IMR-90 (cell line): ENCODE measurements at regions not wholly inside any gene's neighbourhood (a gene's known extent, or its start where the extent isn't known, plus 50 kb on each side); places are given as distances from the start of the nearest gene placed in this dataset.

ENCODE experiments used
- ATAC-seq: fragments of 200-7000 bp; cut with Tn5 transposase; 2 replicates; pipeline ENCODE4 v1.9.1; 2020; ENCODE audit warnings: low read depth, mild to moderate bottlenecking, moderate library complexity
- BruUV-seq: library from RNA; stranded (reverse); fragments of 400-500 nt; replicated peaks from 2 replicates; lab custom pipeline; 2021; lab: Mats Ljungman, UMichigan
- CTCF ChIA-PET: fragments of 300-600 bp; formaldehyde crosslinking; extraction: SDS; loops from one replicate; lab custom pipeline; 2021; ENCODE audit warnings: antibody characterized with exemption; lab: Yijun Ruan, JAX
- POLR2A ChIA-PET: fragments of 300-600 bp; sonication (Branson Sonifier 250); formaldehyde crosslinking; loops from one replicate; lab custom pipeline; 2022; ENCODE audit warnings: antibody characterized with exemption; ENCODE audit not compliant: unreplicated experiment; lab: Charles Lee
- DNase-seq: peaks from one replicate; pipeline ENCODE4 v3.0.0; 2013
- H2AFZ ChIP-seq: replicated peaks from 2 replicates; pipeline ENCODE3; 2013; ENCODE audit warnings: low read length, mild to moderate bottlenecking; ENCODE audit not compliant: poor library complexity
- H2AK5ac ChIP-seq: 2 replicates; pipeline ENCODE4 v1.6.1; 2013; ENCODE audit warnings: low read depth, low read length, inconsistent platforms
- H2AK9ac ChIP-seq: replicated peaks from 2 replicates; pipeline ENCODE3; 2013; ENCODE audit warnings: mild to moderate bottlenecking, low read depth, low read length, moderate library complexity; ENCODE audit not compliant: poor library complexity
- H2BK120ac ChIP-seq: 2 replicates; pipeline ENCODE4 v1.6.1; 2013; ENCODE audit warnings: low read depth, low read length, inconsistent platforms
- H2BK15ac ChIP-seq: 3 replicates; pipeline ENCODE4 v1.6.1; 2013; ENCODE audit warnings: low read depth, low read length, inconsistent platforms
- H2BK20ac ChIP-seq: 2 replicates; pipeline ENCODE4 v1.6.1; 2013; ENCODE audit warnings: low read depth, mild to moderate bottlenecking, inconsistent platforms, low read length, moderate library complexity
- H2BK5ac ChIP-seq: 2 replicates; pipeline ENCODE4 v1.6.1; 2013; ENCODE audit warnings: mild to moderate bottlenecking, low read depth, low read length, inconsistent platforms; ENCODE audit not compliant: poor library complexity, severe bottlenecking
- H3K14ac ChIP-seq: replicated peaks from 2 replicates; pipeline ENCODE4 v1.6.1; 2013; ENCODE audit warnings: low read depth, low read length, inconsistent platforms
- H3K18ac ChIP-seq: 2 replicates; pipeline ENCODE4 v1.6.1; 2013; ENCODE audit warnings: low read depth, low read length, control low read depth
- H3K23ac ChIP-seq: 2 replicates; pipeline ENCODE4 v1.6.1; 2013; ENCODE audit warnings: low read depth, low read length, inconsistent platforms
- H3K27ac ChIP-seq: 2 replicates; pipeline ENCODE4 v1.5.1; 2013; ENCODE audit warnings: mild to moderate bottlenecking, control low read depth, low read length; ENCODE audit not compliant: insufficient read depth
- H3K27me3 ChIP-seq: 2 replicates; pipeline ENCODE4 v1.6.1; 2013; ENCODE audit warnings: low read length; ENCODE audit not compliant: control insufficient read depth, insufficient read depth
- H3K36me3 ChIP-seq: 2 replicates; pipeline ENCODE4 v1.6.1; 2013; ENCODE audit warnings: low read length, mixed read lengths; ENCODE audit not compliant: control insufficient read depth, insufficient read depth
- H3K4ac ChIP-seq: 2 replicates; pipeline ENCODE4 v1.6.1; 2013; ENCODE audit warnings: low read depth, low read length, inconsistent platforms
- H3K4me1 ChIP-seq: 2 replicates; pipeline ENCODE4 v1.6.1; 2013; ENCODE audit warnings: low read length, mixed read lengths; ENCODE audit not compliant: control insufficient read depth, insufficient read depth
- H3K4me2 ChIP-seq: 2 replicates; pipeline ENCODE4 v1.6.1; 2013; ENCODE audit warnings: low read depth, mild to moderate bottlenecking, control low read depth, low read length, moderate library complexity
- H3K4me3 ChIP-seq: 2 replicates; pipeline ENCODE4 v1.5.1; 2013; ENCODE audit warnings: low read depth, mild to moderate bottlenecking, control low read depth, low read length, moderate library complexity; ENCODE audit not compliant: insufficient read depth
- H3K56ac ChIP-seq: 2 replicates; pipeline ENCODE4 v1.6.1; 2013; ENCODE audit warnings: low read length, inconsistent platforms; ENCODE audit not compliant: insufficient read depth; ENCODE audit errors: extremely low read depth
- H3K79me1 ChIP-seq, 2 experiments: 2 replicates each; pipeline ENCODE4 v1.6.1; 2013; ENCODE audit warnings: low read length in 2 of 2, inconsistent platforms in 1 of 2, low read depth in 1 of 2
- H3K9ac ChIP-seq: 2 replicates; pipeline ENCODE4 v1.6.1; 2013; ENCODE audit warnings: low read depth, low read length, control low read depth
- H3K9me1 ChIP-seq: 2 replicates; pipeline ENCODE4 v1.6.1; 2013; ENCODE audit warnings: low read length, inconsistent platforms; ENCODE audit not compliant: insufficient read depth
- H3K9me3 ChIP-seq: 2 replicates; pipeline ENCODE4 v1.6.1; 2013; ENCODE audit warnings: low read length; ENCODE audit not compliant: control insufficient read depth, insufficient read depth
- H4K20me1 ChIP-seq: 2 replicates; pipeline ENCODE4 v1.6.1; 2013; ENCODE audit warnings: low read length, inconsistent platforms; ENCODE audit not compliant: insufficient read depth
- H4K5ac ChIP-seq: 2 replicates; pipeline ENCODE4 v1.6.1; 2013; ENCODE audit warnings: mild to moderate bottlenecking, low read depth, low read length, control low read depth
- H4K8ac ChIP-seq, 2 experiments: 2 replicates each; pipeline ENCODE4 v1.6.1; 2013; ENCODE audit warnings: low read depth in 2 of 2, low read length in 2 of 2, control low read depth in 1 of 2, inconsistent platforms in 1 of 2
- H4K91ac ChIP-seq: 2 replicates; pipeline ENCODE4 v1.6.1; 2013; ENCODE audit warnings: low read depth, low read length, inconsistent platforms; ENCODE audit not compliant: insufficient read depth
- BHLHE40 ChIP-seq: fragments of 150-350 bp; IDR thresholded peaks from 2 replicates; pipeline ENCODE4 v1.6.1; 2016; ENCODE audit warnings: mild to moderate bottlenecking, low read depth, low read length
- CEBPB ChIP-seq: IDR thresholded peaks from 2 replicates; pipeline ENCODE4 v1.6.1; 2012; ENCODE audit warnings: low read depth, low read length, improper control_type of control experiment
- CHD1 ChIP-seq: IDR thresholded peaks from 2 replicates; pipeline ENCODE4 v1.6.1; 2012; ENCODE audit warnings: low read depth, low read length, improper control_type of control experiment
- CTCF ChIP-seq: conservative IDR thresholded peaks from 2 replicates; pipeline ENCODE4 v1.5.1; 2012; ENCODE audit warnings: mild to moderate bottlenecking, low read depth, low read length, improper control_type of control experiment
- FOS ChIP-seq: fragments of 150-350 bp; IDR thresholded peaks from 2 replicates; pipeline ENCODE4 v1.6.1; 2016; ENCODE audit warnings: low read depth, low read length
- MAFK ChIP-seq: IDR thresholded peaks from 2 replicates; pipeline ENCODE4 v1.6.1; 2012; ENCODE audit warnings: low read depth, low read length, improper control_type of control experiment
- MAZ ChIP-seq: IDR thresholded peaks from 2 replicates; pipeline ENCODE4 v1.6.1; 2012; ENCODE audit warnings: low read depth, mild to moderate bottlenecking, low read length, improper control_type of control experiment, moderate library complexity, borderline replicate concordance
- MXI1 ChIP-seq: IDR thresholded peaks from 2 replicates; pipeline ENCODE4 v1.6.1; 2012; ENCODE audit warnings: low read depth, mild to moderate bottlenecking, low read length, moderate library complexity, borderline replicate concordance
- NFE2L2 ChIP-seq: fragments of 150-350 bp; IDR thresholded peaks from 2 replicates; pipeline ENCODE4 v1.6.1; 2016; ENCODE audit warnings: low read depth, mild to moderate bottlenecking, low read length
- POLR2A ChIP-seq: IDR thresholded peaks from 2 replicates; pipeline ENCODE4 v1.6.1; 2012; ENCODE audit warnings: mild to moderate bottlenecking, low read depth, low read length
- RAD21 ChIP-seq: IDR thresholded peaks from 2 replicates; pipeline ENCODE4 v1.6.1; 2012; ENCODE audit warnings: low read length, improper control_type of control experiment
- RCOR1 ChIP-seq: IDR thresholded peaks from 2 replicates; pipeline ENCODE4 v1.6.1; 2012; ENCODE audit warnings: mild to moderate bottlenecking, low read length, improper control_type of control experiment; ENCODE audit not compliant: insufficient replicate concordance
- RFX5 ChIP-seq: IDR thresholded peaks from 2 replicates; pipeline ENCODE4 v1.8.0; 2012; ENCODE audit warnings: low read depth, mild to moderate bottlenecking, low read length, moderate library complexity
- SMC3 ChIP-seq: fragments of 150-350 bp; IDR thresholded peaks from 2 replicates; pipeline ENCODE4 v1.6.1; 2016; ENCODE audit warnings: low read depth, mild to moderate bottlenecking, antibody characterized with exemption, low read length, moderate library complexity
- USF2 ChIP-seq: fragments of 150-350 bp; IDR thresholded peaks from 2 replicates; pipeline ENCODE4 v1.6.1; 2017; ENCODE audit warnings: mild to moderate bottlenecking, antibody characterized with exemption, low read length, low read depth
- WGBS, 2 experiments: methylation state at CpG; one replicate each; pipeline versions ENCODE4 v1.1.5 to v1.1.7; 2013; ENCODE audit warnings: missing lambda C conversion rate in 2 of 2; ENCODE audit not compliant: insufficient read length in 1 of 2; ENCODE audit errors: extremely low coverage in 2 of 2; 5-methylcytosine and 5-hydroxymethylcytosine counted together
- dilution Hi-C: fragments of 300-500 bp; cut with HindIII; formaldehyde crosslinking; loops from one replicate; pipeline ENCODE4 v1.14.3; 2018; ENCODE audit warnings: low sequenced_read_pairs; ENCODE audit not compliant: unreplicated experiment
- in situ Hi-C: fragments of 300-500 bp; cut with MboI; formaldehyde crosslinking; loops from 3 replicates; pipeline ENCODE4 v1.14.3; 2019; ENCODE audit warnings: low sequenced_read_pairs, inconsistent platforms, mixed read lengths
- intact Hi-C: fragments of 100-400 bp; cut with micrococcal nuclease; formaldehyde crosslinking; loops from 2 replicates; pipeline ENCODE4 v1.10.0; 2022
- TF ChIP-seq, protein P1 (sequence below): fragments of 150-350 bp; IDR thresholded peaks from 2 replicates; pipeline ENCODE4 v1.6.1; 2016; ENCODE audit warnings: low read depth, mild to moderate bottlenecking, low read length, moderate library complexity, borderline replicate concordance

DNA sequence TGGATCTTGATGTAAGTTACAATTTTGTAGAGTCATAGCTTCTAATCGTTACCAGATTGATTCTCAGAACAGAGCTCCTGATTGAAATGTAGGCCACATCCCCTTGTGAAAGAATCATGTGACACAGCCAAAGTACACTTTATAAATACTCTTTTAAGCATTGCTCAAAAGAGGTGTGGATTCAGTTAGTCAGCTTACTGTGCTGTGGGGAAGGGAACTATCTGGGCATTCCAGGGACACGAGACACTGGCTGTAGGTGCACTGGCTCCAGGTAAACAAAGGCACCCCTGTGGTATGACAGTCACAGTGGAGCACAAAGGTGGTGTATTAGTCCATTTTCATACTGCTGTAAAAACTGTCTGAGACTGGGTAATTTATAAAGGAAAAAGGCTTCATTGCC lies 222.8 kb downstream of the LIG4 start:
- no TSS peak for BruUV-seq
- H3K27me3 ChIP-seq, result no peaks in the 10 kb centered on the region; the same call in 1 of the 2 replicates
- H4K20me1 ChIP-seq, result no peaks in the 10 kb centered on the region
- H3K9ac ChIP-seq, result no peak overlapping the region
- no peak overlapping the region for H3K18ac ChIP-seq
- no CpG with 5 or more reads among the region's 2 CpGs for WGBS, 2 experiments
- H3K27ac ChIP-seq, result no peak overlapping the region
- ChIA-PET CTCF (interaction anchor here (1.0 to 1.3 kb wide), 2 partner anchors 8 to 15 kb away, joined by 3 to 4 read pairs; no protein-coding TSS in a partner anchor), POLR2A (no interaction called here)
- H3K14ac ChIP-seq, result no peak overlapping the region
- DNase-seq (no peak), ATAC-seq (no peak)
- H3K9me3 ChIP-seq, result no peaks in the 10 kb centered on the region
- H3K79me1 ChIP-seq, result no peaks in the 10 kb centered on the region
- no peak overlapping the region for H2BK15ac ChIP-seq
- intact Hi-C loops, result no loop called here
- H2BK120ac ChIP-seq, result no peak overlapping the region
- H3K56ac ChIP-seq, result no peak overlapping the region
- no peak overlapping the region for H2BK20ac ChIP-seq
- no peak overlapping the region for H3K4me3 ChIP-seq
- H4K91ac ChIP-seq, result no peak overlapping the region
- no peak overlapping the region for H2BK5ac ChIP-seq
- no peak overlapping the region for H3K4me2 ChIP-seq
- H3K23ac ChIP-seq, result no peak overlapping the region
- no peak overlapping the region for H3K4ac ChIP-seq
- H3K4me1 ChIP-seq, result no peaks in the 10 kb centered on the region
- in situ Hi-C loops, result no loop called here
- no peak overlapping the region for H4K8ac ChIP-seq
- no peaks in the 10 kb centered on the region for H3K9me1 ChIP-seq
- no peaks in the 10 kb centered on the region for H3K36me3 ChIP-seq
- TF ChIP-seq MXI1, result no peak
- no peak for TF ChIP-seq CTCF
- no peak for TF ChIP-seq USF2
- no peak for TF ChIP-seq MAFK
- no peak for TF ChIP-seq RFX5
- TF ChIP-seq CEBPB, result no peak
- TF ChIP-seq FOS, result no peak
- no peak for TF ChIP-seq MAZ
- no peak for TF ChIP-seq CHD1
- no peak for TF ChIP-seq RCOR1
- no peak for TF ChIP-seq POLR2A
- no peak for TF ChIP-seq NFE2L2
- no peak for TF ChIP-seq RAD21
- TF ChIP-seq SMC3, result no peak
- TF ChIP-seq, protein P1, sequence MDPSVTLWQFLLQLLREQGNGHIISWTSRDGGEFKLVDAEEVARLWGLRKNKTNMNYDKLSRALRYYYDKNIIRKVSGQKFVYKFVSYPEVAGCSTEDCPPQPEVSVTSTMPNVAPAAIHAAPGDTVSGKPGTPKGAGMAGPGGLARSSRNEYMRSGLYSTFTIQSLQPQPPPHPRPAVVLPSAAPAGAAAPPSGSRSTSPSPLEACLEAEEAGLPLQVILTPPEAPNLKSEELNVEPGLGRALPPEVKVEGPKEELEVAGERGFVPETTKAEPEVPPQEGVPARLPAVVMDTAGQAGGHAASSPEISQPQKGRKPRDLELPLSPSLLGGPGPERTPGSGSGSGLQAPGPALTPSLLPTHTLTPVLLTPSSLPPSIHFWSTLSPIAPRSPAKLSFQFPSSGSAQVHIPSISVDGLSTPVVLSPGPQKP, result no peak
- TF ChIP-seq BHLHE40, result no peak
- dilution Hi-C loops, result no loop called here
- H2AFZ ChIP-seq, result no peak overlapping the region
- H4K5ac ChIP-seq, result no peak overlapping the region
- no peak overlapping the region for H2AK9ac ChIP-seq
- H2AK5ac ChIP-seq, result no peak overlapping the region
